CD4-positive, alpha-beta T cell treated with Interleukin-17A for 4 hours (primary cell): ENCODE measurements at regions not wholly inside any gene's neighbourhood (a gene's known extent, or its start where the extent isn't known, plus 50 kb on each side); places are given as distances from the start of the nearest gene placed in this dataset.
"Not testable (repeated sequence)": the region's sequence is repeated elsewhere in the genome, so short reads cannot be mapped to it uniquely, and the experiment has no call there.

Source experiments
- DNase-seq: peaks from one replicate; pipeline ENCODE4 v3.0.0-alpha.2; 2020; ENCODE audit warnings: mixed read lengths

- no peak for DNase-seq
Measured at GRCh38 chr2:2732331-2733119, 401.4 kb upstream of the MYT1L start.

GRCh38 chr2:2731816-2732284 is 400.8 kb upstream of the MYT1L start:
- no peak for DNase-seq

GRCh38 chr2:2731101-2731815 is 400.2 kb upstream of the MYT1L start:
- DNase-seq: no peak

GRCh38 chr2:2730301-2730833 is 399.3 kb upstream of the MYT1L start:
- DNase-seq: no peak

- DNase-seq: no peak
Measured at GRCh38 chr2:2729246-2729645, 398.2 kb upstream of the MYT1L start.

GRCh38 chr2:2728635-2729034 is 397.6 kb upstream of the MYT1L start:
- DNase-seq: no peak

GRCh38 chr2:2727876-2728511 is 396.9 kb upstream of the MYT1L start:
- DNase-seq: no peak

GRCh38 chr2:2726163-2726562 is 395.1 kb upstream of the MYT1L start:
- no peak for DNase-seq

GRCh38 chr2:2723064-2723463 is 392.0 kb upstream of the MYT1L start:
- no peak for DNase-seq

GRCh38 chr2:2721296-2721835 is 390.3 kb upstream of the MYT1L start:
- DNase-seq: no peak

- not testable (repeated sequence) for DNase-seq
Measured at GRCh38 chr2:2720806-2721205, 389.7 kb upstream of the MYT1L start.

- DNase-seq: no peak
Measured at GRCh38 chr2:2720351-2720750, 389.3 kb upstream of the MYT1L start.

- DNase-seq: no peak
Measured at GRCh38 chr2:2719781-2720180, 388.7 kb upstream of the MYT1L start.

GRCh38 chr2:2719015-2719414 is 387.9 kb upstream of the MYT1L start:
- no peak for DNase-seq

- no peak for DNase-seq
Measured at GRCh38 chr2:2717406-2717805, 386.3 kb upstream of the MYT1L start.

- no peak for DNase-seq
Measured at GRCh38 chr2:2716771-2717170, 385.7 kb upstream of the MYT1L start.

- DNase-seq: no peak
Measured at GRCh38 chr2:2715036-2715818, 384.2 kb upstream of the MYT1L start.

GRCh38 chr2:2714408-2714807 is 383.3 kb upstream of the MYT1L start:
- no peak for DNase-seq

GRCh38 chr2:2709431-2709770 is 378.3 kb upstream of the MYT1L start:
- no peak for DNase-seq

GRCh38 chr2:2708575-2709430 is 377.7 kb upstream of the MYT1L start:
- no peak for DNase-seq

- DNase-seq: no peak
Measured at GRCh38 chr2:2707206-2707991, 376.3 kb upstream of the MYT1L start.
